DMS 273 treated with DMSO at 0.1 percent for 48 hours (cell line): ENCODE measurements at regions not wholly inside any gene's neighbourhood (a gene's known extent, or its start where the extent isn't known, plus 50 kb on each side); places are given as distances from the start of the nearest gene placed in this dataset.

Source experiments
- DNase-seq: peaks from one replicate; lab custom pipeline; 2025; lab: John Stamatoyannopoulos, UW

DNA sequence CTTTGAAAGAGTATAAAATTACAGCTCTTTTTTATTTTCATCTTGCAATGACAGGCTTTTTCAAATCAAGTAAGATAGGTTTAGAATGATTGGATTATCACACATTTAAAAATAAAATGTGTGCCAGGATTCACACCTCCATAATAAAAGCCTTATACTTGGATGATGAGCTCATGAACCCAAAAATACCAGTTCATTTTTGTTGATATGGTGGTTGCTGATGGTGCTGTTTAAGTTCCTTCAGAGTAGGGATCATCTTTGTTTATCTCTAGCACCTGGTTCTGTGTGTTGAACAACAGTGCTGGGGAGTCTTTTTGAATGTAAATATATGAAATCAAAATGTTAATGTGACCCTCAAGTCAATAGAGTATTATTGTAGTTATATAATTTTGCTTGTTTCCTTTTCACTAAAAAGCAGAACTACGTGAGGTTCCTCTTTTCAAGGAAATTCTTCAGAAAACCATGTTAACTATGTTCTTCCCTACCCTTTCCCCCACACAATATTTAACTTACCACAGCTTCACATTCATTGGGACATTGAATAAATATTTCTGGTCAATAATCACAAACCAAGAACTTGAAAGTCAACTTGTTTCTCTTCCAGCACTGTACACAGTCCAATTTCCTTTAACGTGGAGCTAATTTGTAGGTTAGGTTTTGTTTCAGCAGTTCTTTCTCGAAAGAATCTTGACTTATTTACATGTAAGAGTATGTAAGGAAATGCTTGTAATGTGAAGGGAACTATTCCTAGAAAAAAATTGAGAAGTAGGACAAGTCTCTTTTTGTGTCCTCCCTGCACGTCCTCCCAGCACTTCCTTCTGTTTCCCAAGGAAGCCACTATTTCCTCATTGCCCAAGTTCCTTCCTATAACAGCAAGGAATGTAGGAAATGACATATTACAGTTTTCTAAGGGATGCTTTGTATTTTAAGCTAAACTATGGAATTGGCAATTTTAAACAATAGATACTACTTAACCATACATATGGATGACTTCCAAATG, 945.9 kb upstream of the CITED2 start:
- DNase-seq = no peak

DNA sequence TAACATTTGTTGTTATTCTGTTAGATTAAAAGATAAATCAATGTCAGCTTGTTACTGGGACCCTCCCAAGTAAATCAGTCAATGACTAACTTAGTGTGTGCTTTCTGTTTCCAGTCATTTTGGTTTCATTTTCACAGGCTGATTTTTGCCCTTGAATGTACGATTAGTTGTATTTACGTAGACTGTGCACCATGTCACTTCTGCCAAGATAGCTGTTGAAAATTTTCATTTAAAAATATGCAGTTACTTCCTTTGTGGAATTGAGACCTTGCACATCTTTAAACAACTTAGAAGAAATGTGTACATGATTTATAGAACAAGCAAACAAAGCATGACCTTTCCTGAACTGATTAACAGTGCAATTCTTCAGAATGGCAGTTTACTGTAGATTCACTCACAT, 944.8 kb upstream of the CITED2 start:
- DNase-seq = no peak

DNA sequence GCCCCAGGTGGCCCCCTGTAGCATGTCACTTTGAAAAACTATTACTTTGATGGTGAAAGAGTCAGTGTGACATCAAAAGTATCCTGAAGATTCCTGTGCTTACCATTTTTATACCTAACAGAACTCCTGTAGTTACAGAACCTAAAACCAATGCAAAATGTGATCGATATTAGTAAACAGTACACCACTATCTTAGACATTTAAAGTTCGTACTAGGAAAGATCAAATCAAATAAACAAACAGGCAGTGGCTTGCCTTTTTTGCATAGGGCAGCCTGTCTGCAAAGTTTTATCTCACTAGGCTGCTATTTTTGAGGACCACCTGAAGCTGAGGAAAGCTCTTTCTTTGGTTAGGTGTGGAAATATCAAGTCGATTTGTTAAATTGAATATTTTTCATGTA, 944.0 kb upstream of the CITED2 start:
- DNase-seq = no peak

DNA sequence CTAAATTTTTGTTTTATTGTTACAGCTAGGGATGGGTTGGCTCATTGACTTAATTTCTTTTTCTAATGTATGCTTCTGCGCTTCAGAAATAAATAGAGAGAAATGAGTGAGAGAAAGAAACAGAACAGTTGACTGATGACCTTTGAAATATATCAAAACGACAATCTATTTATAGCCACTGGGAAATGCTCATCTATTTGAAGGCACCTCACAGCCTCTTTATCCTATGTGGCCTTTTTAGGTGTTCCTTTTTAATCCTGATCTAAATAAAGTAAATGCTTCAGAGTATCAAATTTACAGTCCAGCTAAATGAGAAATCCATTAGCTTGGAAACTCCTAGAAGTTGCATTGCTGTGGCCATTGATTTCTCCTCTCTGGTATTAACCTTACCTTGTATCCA, 943.5 kb upstream of the CITED2 start:
- no peak for DNase-seq

DNA sequence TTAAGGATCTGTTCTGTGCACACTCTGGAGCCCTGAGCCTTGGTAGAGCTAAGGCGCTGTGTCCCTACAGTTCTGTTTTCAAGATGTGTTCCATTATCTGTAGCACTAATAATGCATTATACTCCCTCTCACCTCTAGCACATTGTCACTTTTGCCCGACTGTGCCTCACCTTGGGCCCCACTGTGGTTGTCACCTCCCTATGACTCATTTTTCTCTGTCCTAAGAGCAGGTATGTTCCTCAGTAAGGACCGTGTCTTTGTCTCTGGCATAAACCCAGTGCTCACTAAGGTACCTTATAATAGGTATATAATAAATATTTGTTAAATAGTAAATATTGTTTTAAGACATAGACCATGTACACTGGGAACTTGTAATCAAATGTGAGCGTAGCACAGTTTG, 942.5 kb upstream of the CITED2 start:
- DNase-seq = no peak

DNA sequence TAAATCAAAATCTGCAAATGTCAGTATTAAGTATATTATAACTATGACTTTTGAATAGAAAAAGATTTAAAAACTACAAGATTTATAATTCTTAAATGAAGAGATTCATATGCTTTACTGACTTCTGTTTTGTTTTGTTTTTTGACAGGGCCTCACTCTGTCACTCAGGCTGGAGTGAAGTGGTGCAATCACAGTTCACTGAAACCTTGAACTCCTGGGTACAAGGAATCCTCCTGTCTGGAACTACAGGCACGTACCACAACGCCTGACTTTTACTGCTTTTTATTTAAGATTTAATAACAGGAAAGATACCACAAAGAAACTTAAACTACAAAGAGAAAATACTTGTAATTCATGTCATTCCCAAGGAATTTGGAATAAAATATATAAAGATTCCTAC, 940.2 kb upstream of the CITED2 start:
- DNase-seq = no peak

DNA sequence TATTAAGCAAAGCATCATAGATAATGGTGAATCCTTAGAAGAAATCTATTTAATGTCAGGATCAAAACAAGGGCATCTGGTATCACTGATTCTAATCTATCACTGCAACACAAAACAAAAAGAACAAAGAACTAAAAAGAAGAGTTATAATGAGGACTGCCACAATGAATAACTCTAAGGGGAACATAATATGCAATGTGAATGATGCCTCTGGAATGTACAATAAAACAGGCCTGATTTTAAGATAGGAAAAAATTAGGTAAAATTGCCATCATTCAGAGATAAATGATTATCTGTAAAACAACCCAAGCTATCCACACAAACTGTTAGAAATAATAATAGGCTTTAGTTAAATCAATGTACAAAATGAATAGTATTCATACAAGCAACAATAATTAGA, 936.7 kb upstream of the CITED2 start:
- no peak for DNase-seq

DNA sequence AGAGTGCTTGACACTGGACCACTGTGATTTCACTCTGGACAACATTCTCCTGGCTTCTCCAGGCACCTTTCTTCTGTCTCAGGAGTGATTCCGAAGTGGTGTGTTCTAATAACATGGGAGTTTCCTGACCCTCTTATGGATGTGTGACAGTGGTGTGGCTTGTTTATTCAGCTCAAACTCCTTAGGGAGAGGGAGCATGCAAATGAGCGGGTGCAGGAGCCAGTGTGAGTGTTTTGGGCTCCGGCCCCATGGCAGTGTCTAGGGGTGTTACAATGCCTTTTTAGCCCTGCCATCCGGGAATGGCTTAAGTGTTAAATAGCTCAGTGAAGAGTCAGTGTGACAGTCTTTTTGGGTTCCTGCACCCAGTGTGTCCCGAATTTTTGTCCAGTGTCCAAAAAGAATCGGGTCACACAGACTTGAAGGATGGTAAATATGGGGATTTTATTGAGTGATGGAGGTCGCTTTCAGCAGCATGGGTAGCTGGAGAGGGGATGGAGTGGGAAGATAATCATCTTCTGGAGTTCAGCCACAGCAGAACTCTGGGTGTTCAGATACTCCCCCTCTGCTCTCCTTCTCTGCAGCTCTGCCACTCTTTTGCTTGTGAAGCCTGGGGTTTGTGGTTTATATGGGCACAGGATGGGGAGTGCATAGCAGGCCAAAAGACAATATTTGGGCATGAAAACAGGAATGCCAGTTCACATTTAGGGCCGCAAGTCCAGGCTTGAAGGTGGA, 928.9 kb upstream of the CITED2 start:
- no peak for DNase-seq

DNA sequence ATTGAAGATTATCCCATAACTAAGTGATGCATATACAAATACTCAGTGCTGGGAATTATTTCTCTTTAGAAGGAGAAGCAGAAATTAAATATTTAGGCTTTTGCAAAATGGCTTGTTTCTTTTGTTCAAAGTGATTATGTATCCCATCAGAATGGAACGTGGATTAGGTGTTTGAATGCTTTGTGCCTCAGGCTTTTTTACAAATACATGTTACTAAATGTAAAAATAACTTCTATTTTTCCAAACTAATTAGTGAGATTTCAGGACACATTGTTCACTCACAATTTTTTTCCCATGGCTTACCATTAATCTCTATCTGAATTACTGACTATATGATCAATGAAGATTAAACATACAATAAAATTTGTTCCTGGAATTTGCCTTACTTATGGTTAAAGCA, 925.9 kb upstream of the CITED2 start:
- no peak for DNase-seq

DNA sequence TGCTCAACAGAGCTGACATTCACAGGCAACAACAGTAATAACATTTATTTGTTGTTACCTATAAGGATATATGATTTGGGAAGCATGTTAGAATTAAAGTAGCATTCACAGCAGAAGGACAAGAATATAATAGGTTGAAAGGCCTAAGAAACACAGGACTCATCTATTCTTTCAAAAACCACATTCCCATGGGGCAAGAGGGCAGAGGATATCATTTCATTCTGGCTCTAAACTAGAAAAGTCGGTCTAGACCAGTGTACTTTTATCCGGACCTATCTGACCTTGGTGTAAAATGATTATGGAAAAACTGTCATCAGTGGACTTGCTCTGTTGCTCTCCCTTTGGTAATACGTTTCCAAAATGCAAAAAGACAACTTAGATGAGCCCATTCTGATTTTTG, 914.7 kb upstream of the CITED2 start:
- no peak for DNase-seq

DNA sequence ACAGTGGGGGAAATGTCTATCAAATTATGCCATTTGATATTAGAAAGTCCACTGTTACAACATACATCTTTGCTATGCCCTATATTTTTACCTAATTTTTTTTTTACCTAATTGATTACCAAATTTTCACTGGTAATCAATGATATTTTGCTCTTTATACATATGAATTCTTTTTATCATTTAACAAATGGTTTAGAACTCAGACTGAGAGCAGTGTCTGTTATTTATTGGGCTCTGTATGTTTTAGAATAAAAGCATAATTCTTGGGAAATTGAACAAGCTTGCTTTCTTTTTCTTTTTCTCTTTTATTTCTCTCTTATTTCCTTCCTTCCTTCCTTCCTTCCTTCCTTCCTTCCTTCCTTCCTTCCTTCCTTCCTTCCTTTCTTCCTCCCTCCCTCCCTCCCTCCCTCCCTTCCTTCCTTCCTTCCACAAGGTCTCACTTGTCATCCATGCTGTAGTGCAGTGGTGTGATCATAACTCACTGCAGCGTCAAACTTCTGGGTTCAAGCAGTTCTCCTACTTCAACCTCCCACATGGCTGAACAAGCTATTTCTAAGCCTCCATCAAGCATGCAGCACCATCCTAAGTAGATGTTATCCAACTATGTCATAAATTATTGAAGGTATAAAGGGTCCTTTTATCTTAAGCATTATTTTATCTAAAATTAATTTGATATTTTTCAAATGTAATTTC, 911.7 kb upstream of the CITED2 start:
- no peak for DNase-seq

DNA sequence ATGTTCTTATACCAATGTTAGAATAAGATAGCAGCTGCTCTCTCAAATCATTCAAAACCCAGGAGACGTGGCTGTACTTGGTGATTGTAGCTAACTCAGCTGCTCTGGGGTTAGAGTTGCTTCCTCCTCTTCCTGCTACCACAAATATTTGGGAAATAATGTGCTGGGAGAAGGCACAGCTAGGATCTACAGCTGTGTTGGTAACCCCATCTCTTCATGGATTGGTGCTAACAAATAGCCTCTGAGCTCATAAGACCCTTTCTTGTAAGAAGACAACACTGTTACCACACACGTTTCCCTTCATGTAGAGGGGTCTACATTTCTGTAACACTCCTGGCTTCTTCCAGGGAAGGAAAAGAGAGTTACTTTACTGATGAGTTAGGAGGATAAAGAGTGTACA, 911.0 kb upstream of the CITED2 start:
- no peak for DNase-seq

DNA sequence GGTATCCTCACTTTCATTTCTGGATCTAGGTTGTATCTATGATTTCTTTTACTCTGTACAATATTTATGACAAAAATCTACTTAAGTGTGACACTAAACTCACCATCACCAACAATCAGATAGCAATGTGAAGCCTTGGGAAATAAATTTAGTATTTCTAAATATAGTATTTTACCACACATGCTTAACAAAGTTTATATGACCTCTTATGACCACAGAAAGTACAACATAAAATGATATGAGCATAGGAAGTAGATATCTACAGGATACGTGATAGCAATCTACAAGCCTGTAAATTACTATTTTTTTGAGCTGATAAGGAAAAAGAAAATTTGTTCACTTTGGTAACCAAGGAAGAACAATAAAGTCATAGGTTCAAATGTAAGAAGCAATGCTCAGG, 910.4 kb upstream of the CITED2 start:
- DNase-seq = no peak

DNA sequence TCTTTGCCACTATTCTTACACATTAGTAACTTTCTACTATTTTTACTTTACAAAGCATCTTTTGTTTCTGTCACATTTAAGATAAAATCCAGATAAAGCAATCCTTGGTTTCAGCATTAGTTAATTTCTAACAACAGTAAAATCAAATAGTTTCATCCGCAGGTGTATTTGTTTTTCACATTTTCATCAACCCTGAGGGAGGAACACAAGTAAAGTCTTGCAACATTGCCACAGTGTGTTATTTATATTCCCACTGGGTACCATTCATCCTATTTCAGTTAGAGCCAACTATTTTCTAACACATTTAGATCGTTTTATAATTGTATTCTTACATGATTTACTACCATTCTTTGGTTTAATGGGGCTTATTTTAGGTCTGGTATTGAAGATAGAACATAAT, 908.7 kb upstream of the CITED2 start:
- DNase-seq = no peak

DNA sequence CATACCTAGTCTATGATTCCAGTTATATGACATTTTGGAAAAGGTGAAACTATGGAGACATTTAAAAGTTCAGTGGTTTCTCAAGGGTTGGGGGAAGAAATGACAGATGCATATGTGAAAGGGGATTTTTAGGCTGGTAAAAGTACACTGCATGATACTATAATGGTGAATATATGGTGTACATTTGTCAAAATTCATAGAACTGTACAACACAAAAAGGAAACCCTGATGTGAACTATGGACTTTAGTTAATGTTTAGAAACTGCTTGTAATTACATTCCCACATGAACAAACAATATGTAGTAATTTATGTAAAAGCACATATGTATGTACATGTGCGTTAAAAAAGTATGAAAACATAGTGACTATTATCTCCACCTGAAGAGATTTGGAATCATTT, 907.3 kb upstream of the CITED2 start:
- no peak for DNase-seq

DNA sequence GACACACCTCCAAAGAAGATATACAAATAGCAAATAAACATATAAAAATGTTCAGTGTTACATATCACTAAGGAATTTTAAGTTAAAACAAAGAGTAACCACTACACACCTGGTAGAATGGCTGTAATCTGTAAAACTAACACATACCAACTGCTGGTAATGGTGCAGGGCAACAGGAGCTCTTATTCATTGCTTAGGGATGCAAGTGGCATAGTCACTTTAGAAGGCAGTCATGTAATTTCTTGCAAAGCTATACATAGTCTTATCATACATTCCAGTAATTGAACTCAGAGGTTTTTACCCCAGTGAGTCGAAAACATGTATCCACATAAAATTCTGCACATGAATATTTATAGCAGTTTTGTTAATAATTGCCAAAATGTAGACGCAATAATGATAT, 906.8 kb upstream of the CITED2 start:
- no peak for DNase-seq

DNA sequence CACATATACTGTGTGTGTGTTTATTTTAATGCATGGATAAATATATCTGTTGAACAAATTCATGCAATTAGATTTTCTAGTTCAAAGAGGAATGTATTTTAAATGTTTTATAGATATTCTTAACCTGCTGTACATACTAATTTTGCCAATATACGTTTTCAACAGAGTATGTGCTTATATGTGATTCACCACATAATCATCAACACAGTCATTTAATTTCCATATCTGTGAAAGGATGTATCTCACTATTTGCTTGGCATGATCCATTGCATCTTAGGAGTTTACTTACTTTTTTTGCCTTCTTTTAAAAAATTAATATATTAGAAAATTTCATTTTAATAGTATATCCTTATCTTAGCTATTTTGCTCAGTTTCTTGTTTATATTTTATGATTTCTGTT, 902.3 kb upstream of the CITED2 start:
- DNase-seq = no peak

DNA sequence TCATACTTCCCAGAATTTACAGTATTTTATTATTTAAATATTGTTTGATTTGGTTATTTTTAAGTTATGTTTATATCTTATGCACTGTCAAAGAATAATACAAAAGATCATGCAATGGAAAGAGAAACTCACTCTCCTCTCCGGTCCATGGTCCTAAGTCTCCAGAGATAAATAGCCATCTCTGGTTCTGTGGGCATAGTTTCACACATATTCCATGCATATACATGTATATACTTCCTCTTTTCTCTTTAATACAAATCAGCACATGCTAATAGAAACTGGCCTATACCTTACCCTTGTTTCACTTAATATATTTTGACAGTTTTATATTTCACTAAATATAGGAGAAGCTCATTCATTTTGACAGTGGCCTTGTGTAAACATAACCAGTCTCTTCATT, 901.7 kb upstream of the CITED2 start:
- DNase-seq = no peak

DNA sequence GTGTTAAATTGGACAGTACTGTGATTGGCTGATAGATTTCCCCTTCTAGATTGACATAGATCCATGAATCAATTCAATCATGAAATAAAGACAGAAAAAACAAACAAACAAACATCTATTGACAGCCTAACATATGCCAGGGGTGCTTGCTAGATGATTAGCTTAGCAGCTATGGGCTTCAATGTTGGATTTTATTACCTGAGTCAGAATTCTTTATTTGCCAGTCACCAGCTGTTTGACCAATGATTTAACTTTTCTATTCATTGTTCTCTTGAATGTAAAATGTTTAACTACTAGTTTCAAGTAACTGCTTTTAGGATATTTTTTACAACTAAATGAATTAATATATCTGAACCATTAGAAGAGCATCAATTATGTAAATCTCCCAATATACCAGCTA, 901.3 kb upstream of the CITED2 start:
- DNase-seq = no peak

DNA sequence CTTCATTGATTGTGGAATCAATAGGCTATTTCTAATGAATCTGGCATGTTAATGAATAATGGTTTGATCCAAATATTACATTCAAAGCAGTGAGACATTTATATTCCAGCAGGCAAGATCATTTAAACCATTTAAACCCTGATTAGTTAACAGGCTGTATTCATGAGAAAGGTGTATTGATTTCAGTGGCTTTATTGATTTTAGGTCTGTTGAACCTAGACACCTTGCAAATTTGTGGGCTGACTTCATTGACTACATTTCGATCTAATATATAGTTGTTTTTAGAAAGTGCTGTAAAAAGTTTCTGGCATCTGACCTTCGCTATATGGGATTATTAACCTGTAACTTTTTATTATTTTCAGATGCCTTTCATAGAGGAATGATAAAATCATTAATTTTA, 900.1 kb upstream of the CITED2 start:
- DNase-seq = no peak

DNA sequence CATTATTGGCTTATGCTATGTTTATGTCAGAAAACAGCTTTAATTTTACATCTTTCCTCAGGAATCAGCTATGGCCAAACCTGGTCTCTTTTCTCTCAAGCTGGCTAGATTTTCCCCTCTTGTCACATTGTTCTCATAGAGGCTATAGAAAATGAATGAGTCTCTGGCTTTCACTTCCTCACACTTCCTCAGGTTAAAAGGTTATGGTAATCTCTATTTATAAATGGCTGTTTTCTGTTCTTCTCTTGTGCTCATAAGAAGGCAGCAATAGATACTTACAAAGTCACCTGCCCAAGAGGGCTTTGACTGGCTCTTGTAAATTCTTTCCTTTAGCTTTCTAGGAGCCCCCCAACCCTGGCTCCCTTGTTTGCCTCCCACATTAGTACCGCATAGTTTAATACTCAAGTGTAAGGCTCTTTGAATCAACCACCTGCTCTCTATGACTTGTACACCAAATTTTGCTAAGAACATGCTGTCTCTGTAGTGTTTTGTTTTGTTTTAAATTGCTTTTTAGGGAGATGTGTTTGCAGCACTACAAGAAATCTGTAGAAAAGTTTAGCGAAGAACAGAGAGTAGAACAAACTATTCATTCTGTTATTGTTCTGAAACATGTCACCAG, 897.4 kb upstream of the CITED2 start:
- DNase-seq = no peak

DNA sequence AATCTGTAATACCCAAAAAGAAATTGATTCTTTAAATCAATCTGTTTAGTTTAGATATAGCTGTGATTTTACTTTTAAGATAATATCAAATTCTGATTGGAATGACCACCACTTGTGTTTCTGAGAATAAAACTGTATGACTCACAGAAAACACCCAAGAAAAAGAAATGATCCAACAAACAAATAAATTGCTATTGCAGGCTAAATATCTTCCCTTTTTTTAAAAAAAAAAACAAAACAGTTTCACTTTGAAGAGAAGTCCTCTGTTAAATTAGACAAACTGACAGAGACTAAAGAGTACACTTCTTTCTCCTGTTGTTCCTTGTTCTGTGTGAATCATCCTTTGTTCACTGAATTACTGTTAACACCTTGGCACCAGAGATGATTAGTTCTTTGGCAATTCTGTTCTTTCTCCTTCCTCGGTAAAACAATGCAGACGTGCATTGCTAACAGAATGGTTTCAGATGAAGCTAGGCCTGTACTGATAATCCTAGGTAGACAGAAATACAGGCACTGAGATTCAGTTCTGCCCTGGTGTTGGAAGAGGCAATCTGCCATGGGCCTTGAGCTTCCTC, 895.2 kb upstream of the CITED2 start:
- DNase-seq = no peak
